Fibroblast of villous mesenchyme (primary cell): ENCODE measurements at regions not wholly inside any gene's neighbourhood (a gene's known extent, or its start where the extent isn't known, plus 50 kb on each side); places are given as distances from the start of the nearest gene placed in this dataset.

Source experiments
- DNase-seq: peaks from one replicate; pipeline ENCODE4 v3.0.0-alpha.2; 2010; ENCODE audit warnings: low read depth
- H3K4me3 ChIP-seq: 2 replicates; pipeline ENCODE4 v1.5.1; 2011; ENCODE audit warnings: low read depth, mild to moderate bottlenecking, low read length
- CTCF ChIP-seq: IDR thresholded peaks from 2 replicates; pipeline ENCODE4 v1.5.1; 2012; ENCODE audit warnings: low read depth, mild to moderate bottlenecking, low read length; ENCODE audit not compliant: insufficient read depth

- peak; percentile 0 for DNase-seq
- no peak overlapping the region for H3K4me3 ChIP-seq
- TF ChIP-seq CTCF, result no peak
Measured at GRCh38 chrX:94178145-94178788, 504.3 kb downstream of the FAM133A start.

DNA sequence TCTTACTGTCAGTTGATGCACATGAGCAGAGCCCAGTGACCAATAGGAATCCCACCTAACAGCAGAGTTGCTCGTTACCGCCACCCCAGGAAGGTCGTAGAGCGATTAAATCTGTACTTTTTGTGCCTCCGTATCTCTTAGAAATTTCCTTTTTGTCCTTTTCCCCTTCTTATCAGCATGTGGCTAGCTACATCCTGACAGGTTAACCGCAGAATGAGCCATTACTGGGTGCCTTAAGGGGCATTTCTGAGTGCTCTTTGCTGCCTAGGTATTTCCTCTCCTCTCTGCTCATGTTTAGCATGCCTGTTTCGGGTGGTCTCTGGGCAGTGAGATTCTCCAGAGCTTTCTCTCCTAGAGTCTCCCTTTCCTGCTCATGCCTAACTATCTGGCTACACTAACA lies 530.5 kb downstream of the FAM133A start:
- DNase-seq, result no peak
- H3K4me3 ChIP-seq, result no peak overlapping the region
- TF ChIP-seq CTCF, result no peak

DNA sequence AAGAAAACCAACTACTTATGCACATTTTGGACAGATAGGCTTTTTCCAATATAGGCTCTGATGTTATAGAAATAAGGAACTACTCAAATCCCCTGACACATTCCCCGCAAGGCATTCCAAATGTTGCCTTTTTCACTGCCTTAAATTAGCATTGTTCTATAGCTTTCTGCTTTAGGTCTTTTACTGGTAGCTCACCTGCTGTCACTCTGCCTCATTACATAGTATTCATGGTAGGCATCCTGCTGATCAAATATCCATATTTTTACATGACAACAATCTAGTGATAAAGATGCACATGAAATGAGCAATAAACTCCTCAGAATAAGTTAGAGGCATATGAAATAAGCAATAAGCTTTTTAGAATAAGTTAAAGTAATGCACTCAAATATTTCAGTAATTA lies 542.7 kb downstream of the FAM133A start:
- H3K4me3 ChIP-seq, result no peak overlapping the region
- no peak for TF ChIP-seq CTCF
- DNase-seq, result no peak

DNA sequence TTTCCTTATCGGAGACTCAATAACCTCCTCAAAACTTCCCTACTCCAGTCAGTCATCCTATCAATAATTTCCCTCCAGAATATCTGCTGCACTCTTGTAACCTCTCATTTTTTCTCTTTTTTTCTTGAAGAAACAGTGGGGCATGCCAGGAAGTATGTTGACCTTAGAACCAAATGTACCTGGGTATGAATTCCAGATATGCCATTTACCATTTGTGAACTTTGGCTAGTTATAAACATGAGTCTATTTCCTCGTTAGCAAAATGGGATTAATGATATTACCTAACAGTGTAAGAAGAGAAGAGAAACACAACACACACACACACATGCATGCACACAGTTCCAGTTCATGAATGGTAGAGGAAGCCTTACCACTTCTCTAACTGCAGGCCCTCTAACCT lies 578.2 kb downstream of the FAM133A start:
- no peak for TF ChIP-seq CTCF
- no peak for DNase-seq
- no peak overlapping the region for H3K4me3 ChIP-seq

GRCh38 chrX:94256396-94256795 lies 582.4 kb downstream of the FAM133A start:
- no peak for TF ChIP-seq CTCF
- H3K4me3 ChIP-seq, result no peak overlapping the region
- DNase-seq, result no peak

- H3K4me3 ChIP-seq, result no peak overlapping the region
- no peak for DNase-seq
- TF ChIP-seq CTCF, result no peak
Measured at GRCh38 chrX:94265323-94265722, 591.3 kb downstream of the FAM133A start.

DNA sequence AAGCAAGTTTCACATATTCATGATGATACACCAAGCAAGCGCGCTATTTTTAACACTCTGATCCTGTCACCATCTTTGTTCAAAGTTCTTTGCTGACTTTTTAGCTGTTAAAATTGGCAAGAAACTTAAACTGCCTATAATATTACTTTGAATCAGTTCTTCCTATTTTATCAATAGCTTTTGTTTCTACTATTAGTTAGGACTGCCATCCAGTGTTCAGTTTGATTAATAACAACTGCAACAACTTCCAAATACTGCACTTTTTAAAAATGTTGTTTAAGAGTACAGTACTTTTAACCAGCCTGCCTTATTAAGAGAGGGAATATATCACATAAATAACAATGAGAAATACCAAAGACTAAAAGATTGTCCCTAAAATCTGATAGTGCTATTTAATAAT lies 614.3 kb downstream of the FAM133A start:
- H3K4me3 ChIP-seq, result no peak overlapping the region
- DNase-seq, result no peak
- TF ChIP-seq CTCF, result no peak
